GM21515 (cell line): ENCODE measurements at regions not wholly inside any gene's neighbourhood (a gene's known extent, or its start where the extent isn't known, plus 50 kb on each side); places are given as distances from the start of the nearest gene placed in this dataset.

Source experiments
- ATAC-seq: cut with Tn5 transposase; IDR thresholded peaks from one replicate; pipeline ENCODE4 v1.9.1; 2021; ENCODE audit not compliant: unreplicated experiment

DNA sequence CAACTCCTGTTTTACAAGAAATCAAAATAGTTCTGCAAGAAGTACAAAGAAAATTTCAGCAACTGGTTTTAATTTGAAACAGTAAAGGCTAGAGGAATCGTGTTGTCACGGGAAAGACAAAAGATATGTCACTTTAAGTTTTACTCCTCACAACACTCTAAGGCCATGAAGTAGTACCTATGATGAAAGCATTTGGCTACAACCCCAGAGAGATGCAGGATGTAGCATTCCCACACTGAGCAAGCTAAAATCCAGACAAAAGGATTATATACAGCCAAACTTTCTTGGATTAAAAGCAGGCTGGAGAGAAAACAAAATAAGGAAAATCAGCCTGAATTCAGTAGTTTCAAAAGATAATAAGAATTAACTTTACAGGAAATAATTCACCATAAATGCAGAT lies 245.5 kb upstream of the STEAP1 start:
- no peak for ATAC-seq

DNA sequence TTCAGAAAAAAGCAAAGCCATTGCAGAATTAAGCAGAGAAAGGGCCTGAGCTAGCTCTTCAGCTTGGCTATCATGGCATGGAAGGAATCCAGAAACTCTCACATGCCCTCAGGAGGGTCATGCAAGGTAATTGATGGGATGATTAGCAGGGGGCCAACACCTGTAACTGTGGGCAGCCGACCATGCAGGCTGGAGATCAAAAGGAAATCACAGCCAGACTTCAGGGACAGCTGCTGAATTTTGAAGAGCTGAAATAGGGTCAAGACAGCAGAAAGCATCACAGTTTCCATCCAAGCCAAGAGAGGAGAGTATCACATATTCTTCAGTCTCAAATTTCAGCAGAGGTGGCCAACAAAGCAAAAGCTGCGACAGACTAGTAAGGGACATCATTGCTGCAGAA lies 239.6 kb upstream of the STEAP1 start:
- ATAC-seq = no peak

DNA sequence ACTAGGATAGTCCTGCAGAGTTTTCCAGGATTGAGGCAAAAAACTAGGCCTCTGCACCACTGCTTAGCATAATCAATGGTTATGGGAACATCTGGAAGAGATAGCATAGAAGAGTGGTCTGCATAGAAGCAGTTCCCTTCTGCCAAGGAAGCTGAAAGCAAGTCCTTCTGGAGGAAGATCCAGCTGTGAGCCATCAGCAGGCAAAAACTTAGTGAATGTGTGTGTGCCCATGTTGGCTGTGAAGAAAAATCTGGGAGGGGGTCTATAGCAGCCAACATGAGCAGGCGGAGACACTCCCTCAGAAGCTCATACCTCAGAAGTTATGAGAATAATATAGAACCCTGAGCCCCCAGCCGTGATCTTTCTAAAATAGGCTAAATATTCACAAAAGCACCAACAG lies 228.1 kb upstream of the STEAP1 start:
- no peak for ATAC-seq

DNA sequence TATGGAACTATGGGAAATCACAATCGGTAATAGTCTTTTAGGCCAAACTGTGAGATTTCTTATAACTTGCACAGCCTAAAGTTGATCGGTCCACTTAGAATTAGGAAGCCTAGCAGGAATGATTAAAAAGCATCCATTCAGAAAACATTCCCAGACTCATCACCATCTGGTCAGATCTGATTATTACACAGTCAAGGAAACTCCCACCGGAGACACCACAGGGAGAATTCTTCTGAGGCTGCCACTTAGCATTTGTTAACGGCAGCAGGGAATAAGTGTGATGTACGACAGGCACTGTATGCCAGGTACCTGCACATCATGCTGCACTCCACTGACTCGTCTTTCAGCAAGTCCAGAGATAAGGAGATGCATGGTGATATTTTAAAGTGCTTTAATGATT lies 227.6 kb upstream of the STEAP1 start:
- ATAC-seq = no peak

DNA sequence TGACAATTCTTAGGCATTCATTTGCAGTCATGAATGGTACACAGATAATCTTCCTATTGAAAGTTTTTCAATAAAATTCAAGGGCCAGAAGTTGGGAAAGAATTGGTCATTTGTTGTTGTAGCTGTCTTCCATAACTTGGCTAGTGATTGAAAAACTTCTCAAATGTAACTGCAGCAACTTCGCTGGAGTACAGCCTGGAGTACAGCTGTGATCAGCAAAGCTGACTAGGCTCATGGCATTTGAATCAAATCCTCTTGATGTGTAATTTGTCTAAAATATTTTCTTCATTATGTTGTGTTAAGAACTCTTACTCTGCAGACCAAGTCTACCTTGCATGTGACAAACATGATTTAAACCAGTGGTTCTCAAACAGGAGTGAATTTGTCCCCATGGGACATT lies 226.5 kb upstream of the STEAP1 start:
- no peak for ATAC-seq

DNA sequence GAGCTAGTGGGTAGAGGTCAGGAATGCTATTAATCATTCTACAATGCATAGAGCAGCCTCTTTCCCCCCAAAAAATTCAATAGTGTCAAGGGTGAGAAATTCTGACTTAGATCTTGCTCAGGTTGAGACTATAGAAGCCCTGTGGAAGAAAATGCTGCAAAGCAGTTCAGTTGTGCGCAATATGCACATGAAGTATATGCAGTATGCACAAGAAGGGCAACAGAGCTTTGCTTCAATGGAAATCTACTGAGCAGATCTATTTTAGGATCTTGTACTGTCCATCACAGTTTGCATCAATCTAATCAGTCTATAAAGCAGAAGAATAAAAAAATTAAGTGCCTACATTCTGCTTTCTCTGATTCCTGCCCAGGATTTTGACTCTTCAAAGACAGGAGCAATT lies 225.8 kb upstream of the STEAP1 start:
- no peak for ATAC-seq

DNA sequence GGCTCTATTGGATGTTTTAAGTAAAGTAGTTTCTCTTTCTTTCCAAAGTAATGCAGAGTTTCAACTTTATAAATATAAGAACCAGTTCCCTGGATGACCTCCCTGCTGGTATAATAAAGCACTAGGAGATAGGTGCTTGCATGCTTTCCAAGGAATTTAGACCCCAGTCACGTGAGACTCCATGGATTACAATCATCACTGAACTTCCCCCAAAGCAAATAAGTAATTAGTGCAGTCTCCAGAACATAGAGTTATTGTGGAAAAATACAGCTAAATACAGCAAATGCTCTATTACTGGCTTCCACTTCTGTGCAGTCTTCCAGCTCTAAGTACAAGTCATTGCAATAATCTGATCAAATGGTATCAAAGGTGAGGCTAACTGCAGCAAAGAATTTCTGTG lies 220.2 kb upstream of the STEAP1 start:
- no peak for ATAC-seq

- no peak for ATAC-seq
These were observed 210.7 kb upstream of the STEAP1 start for GRCh38 chr7:89943525-89944050.

GRCh38 chr7:89958525-89959068 lies 195.7 kb upstream of the STEAP1 start:
- no peak for ATAC-seq

GRCh38 chr7:89966067-89966664 lies 188.1 kb upstream of the STEAP1 start:
- ATAC-seq = no peak

DNA sequence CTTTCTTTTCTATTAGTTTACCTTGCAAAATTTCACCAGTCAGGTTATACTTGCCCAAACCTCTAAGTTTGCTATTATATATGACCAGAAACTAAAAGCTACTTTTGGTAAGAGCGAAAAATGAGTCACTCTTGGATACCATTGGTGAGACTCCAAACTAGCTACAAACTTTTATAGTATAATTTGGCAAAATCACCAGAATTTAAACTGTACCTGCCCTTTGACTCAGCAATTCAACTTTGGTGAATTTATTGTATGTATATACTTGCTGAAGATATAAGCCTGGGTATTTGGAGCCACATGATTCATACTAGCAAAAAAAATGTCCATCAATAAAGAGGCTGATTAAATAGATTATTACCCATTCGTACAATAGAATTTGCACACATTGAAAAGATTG lies 178.7 kb upstream of the STEAP1 start:
- ATAC-seq = no peak

DNA sequence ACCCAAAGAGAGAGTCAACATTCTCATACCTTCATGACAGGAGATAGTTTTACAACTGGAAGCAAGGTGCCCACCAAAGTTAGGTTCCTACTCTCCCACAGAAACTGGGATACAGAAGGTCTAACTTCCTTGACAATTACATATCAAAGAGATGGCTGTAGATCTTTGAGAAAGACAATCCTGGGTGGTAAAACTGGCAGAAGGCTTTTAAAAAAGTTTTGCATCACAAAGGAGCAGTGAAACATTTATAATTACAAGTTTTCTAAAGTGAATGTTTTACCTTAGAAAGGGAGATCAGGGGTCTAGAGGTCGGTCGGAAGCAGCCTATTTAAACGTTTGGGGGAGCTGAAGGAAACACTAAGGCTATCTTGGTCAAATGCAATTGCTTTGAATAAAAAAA lies 166.6 kb upstream of the STEAP1 start:
- no peak for ATAC-seq

DNA sequence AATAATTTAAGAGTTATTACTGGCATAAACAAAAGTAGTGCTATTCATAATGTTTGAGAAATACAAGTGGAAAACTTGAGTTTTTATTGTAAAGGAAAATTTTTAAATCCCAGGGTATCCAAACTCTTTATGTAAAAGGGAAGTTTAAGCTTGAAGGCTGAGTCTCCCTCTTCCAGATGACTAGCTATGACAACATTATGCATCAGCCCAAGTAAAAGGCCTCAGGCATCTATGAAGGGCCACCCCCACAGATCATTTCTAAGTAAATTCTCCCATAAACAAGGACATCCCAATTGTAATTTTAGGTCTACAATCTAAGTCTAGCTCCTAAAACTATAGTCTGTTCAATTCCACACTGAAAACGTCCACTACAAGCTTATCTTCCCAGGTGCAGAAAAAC lies 166.2 kb upstream of the STEAP1 start:
- no peak for ATAC-seq

DNA sequence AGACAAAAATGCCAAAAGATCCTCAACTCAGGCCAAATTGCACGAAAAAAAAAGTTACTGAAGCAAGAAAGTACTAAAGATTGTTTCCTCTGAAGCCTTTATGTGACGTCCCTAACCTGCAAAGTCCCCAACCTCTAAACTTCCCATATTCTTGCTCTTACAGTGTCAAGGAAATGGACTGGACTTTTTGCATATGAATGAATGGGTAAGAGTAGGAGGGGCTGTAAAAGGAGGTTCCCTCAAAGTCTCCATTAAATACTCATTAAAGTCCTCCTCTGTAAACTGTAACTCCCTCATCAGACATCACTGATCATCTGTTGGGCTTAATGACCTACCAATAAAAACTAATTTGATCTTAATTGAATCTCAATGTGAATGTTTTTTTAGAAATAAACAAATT lies 164.8 kb upstream of the STEAP1 start:
- no peak for ATAC-seq

GRCh38 chr7:89994483-89994882 lies 159.8 kb upstream of the STEAP1 start:
- ATAC-seq = no peak

GRCh38 chr7:89998554-89998953 lies 155.7 kb upstream of the STEAP1 start:
- ATAC-seq = no peak

- ATAC-seq = no peak
These were observed 148.4 kb upstream of the STEAP1 start for GRCh38 chr7:90005836-90006235.

GRCh38 chr7:90007001-90007654 lies 147.1 kb upstream of the STEAP1 start:
- ATAC-seq = no peak

GRCh38 chr7:90007831-90008230 lies 146.4 kb upstream of the STEAP1 start:
- ATAC-seq = no peak

DNA sequence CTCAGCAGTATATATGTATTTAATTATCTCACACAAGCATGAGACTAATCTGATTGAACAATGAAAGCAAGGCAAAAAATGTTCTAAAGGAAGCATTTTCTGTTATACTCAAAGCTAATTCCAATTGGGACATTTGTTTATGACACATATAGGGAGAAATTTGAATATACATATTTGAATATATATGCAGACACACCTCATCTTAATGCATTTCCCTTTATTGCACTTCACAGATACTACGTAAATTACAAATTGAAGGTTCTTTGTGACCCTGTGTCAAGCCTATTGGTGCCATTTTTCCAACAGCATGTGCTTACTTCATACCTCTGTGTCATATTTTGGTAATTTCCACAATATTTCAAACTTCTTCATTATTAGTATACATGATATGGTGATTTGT lies 132.1 kb upstream of the STEAP1 start:
- ATAC-seq = no peak

DNA sequence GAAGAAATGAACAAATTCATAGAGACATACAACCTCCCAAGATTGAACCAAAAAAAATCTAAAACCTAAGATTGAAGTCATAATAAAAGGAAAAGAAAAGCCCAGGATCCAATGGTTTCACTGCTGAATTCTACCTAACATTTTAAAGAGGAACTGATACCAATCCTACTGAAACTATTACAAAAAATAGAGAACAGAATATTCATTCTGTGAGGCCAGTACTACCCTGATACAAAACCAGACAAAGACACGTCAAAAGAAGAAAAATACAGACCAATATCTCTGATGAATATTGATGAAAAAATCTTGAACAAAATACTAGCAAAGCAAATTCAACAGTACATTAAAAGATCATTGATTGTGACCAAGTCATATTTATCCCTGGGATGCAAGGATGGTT lies 128.5 kb upstream of the STEAP1 start:
- ATAC-seq = peak; percentile 80

DNA sequence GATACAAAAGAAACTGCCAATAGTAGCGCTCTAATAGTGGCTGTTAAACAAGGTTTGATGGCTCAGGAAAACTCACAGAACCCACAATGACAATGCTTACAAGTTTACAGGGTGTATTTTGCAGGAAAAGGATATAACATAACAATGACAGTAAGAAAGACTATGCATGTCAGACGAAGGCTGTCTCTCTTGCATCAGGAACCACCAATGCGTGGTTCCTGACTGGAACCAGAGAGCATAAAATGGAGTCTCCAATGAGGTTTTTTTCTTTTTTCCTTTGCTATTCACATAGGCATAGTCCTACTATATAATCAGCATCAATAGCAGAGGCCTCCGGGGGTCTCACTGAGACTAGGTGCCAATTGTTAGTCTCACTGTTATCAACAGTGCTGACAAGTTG lies 120.4 kb upstream of the STEAP1 start:
- no peak for ATAC-seq

GRCh38 chr7:90053094-90053493 lies 101.2 kb upstream of the STEAP1 start:
- ATAC-seq = no peak
